B cell (primary cell): ENCODE measurements at regions not wholly inside any gene's neighbourhood (a gene's known extent, or its start where the extent isn't known, plus 50 kb on each side); places are given as distances from the start of the nearest gene placed in this dataset.

ENCODE experiments used
- EZH2 ChIP-seq: IDR thresholded peaks from 2 replicates; pipeline ENCODE4 v1.6.1; 2012; ENCODE audit warnings: borderline replicate concordance, low read depth, mild to moderate bottlenecking, moderate library complexity, low read length; ENCODE audit not compliant: insufficient read depth, poor library complexity, severe bottlenecking
- TF ChIP-seq, protein P1 (sequence below): fragments of 200-600 bp; IDR thresholded peaks from one replicate; pipeline ENCODE4 v1.8.0; 2022; ENCODE audit warnings: antibody characterized with exemption, mild to moderate bottlenecking

GRCh38 chr7:35446091-35446490 is 192.2 kb upstream of the TBX20 start:
- TF ChIP-seq, protein P1, sequence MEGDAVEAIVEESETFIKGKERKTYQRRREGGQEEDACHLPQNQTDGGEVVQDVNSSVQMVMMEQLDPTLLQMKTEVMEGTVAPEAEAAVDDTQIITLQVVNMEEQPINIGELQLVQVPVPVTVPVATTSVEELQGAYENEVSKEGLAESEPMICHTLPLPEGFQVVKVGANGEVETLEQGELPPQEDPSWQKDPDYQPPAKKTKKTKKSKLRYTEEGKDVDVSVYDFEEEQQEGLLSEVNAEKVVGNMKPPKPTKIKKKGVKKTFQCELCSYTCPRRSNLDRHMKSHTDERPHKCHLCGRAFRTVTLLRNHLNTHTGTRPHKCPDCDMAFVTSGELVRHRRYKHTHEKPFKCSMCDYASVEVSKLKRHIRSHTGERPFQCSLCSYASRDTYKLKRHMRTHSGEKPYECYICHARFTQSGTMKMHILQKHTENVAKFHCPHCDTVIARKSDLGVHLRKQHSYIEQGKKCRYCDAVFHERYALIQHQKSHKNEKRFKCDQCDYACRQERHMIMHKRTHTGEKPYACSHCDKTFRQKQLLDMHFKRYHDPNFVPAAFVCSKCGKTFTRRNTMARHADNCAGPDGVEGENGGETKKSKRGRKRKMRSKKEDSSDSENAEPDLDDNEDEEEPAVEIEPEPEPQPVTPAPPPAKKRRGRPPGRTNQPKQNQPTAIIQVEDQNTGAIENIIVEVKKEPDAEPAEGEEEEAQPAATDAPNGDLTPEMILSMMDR, result no peak
- no peak for TF ChIP-seq EZH2
